SK-N-SH (cell line): ENCODE measurements at regions not wholly inside any gene's neighbourhood (a gene's known extent, or its start where the extent isn't known, plus 50 kb on each side); places are given as distances from the start of the nearest gene placed in this dataset.

Source experiments
- CTCF ChIP-seq: fragments of 200-600 bp; sonication (generic); IDR thresholded peaks from 2 replicates; pipeline ENCODE4 v1.6.1; 2017; ENCODE audit warnings: antibody characterized with exemption, mild to moderate bottlenecking, moderate library complexity
- EZH2phosphoT487 ChIP-seq: fragments of 200-600 bp; sonication (generic); IDR thresholded peaks from 2 replicates; pipeline ENCODE4 v1.6.1; 2017; ENCODE audit warnings: low read depth, mixed run types, mild to moderate bottlenecking, antibody characterized with exemption, moderate library complexity, borderline replicate concordance
- GABPA ChIP-seq: IDR thresholded peaks from 2 replicates; pipeline ENCODE4 v1.4.0; 2012; ENCODE audit warnings: low read depth, mild to moderate bottlenecking
- GATA2 ChIP-seq: sonication (generic); formaldehyde crosslinking; IDR thresholded peaks from 2 replicates; pipeline ENCODE4 v1.5.0; 2020; ENCODE audit warnings: mild to moderate bottlenecking, missing genetic modification reagents
- NRF1 ChIP-seq: IDR thresholded peaks from 2 replicates; pipeline ENCODE4 v1.6.1; 2012; ENCODE audit warnings: low read depth, mild to moderate bottlenecking, low read length
- RCOR1 ChIP-seq: fragments of 150-350 bp; IDR thresholded peaks from 2 replicates; pipeline ENCODE4 v1.6.1; 2017; ENCODE audit warnings: antibody characterized with exemption, low read length
- REST ChIP-seq: IDR thresholded peaks from 2 replicates; pipeline ENCODE4 v1.6.1; 2012; ENCODE audit warnings: mild to moderate bottlenecking, low read depth, low read length, moderate library complexity
- SIN3A ChIP-seq: IDR thresholded peaks from 2 replicates; pipeline ENCODE4 v1.6.1; 2012; ENCODE audit warnings: low read depth, mild to moderate bottlenecking, low read length, moderate library complexity, borderline replicate concordance
- TCF12 ChIP-seq: IDR thresholded peaks from 2 replicates; pipeline ENCODE4 v1.4.0; 2012
- USF2 ChIP-seq: fragments of 150-350 bp; IDR thresholded peaks from 2 replicates; pipeline ENCODE4 v1.6.1; 2017; ENCODE audit warnings: antibody characterized with exemption, low read length, low read depth, borderline replicate concordance
- YY1 ChIP-seq: IDR thresholded peaks from 2 replicates; pipeline ENCODE4 v1.4.0; 2012; ENCODE audit warnings: low read depth, mild to moderate bottlenecking

GRCh38 chr9:13332571-13332970 lies 53.1 kb upstream of the MPDZ start:
- TF ChIP-seq YY1 (no peak), GABPA (no peak), RCOR1 (no peak), CTCF (no peak), REST (no peak), SIN3A (no peak), TCF12 (no peak), GATA2 (CRISPR knock-in tag) (no peak), EZH2phosphoT487 (no peak), NRF1 (no peak), USF2 (no peak)
